ENCODE measurements at regions not wholly inside any gene's neighbourhood (a gene's known extent, or its start where the extent isn't known, plus 50 kb on each side); places are given as distances from the start of the nearest gene placed in this dataset.

GRCh38 chr7:54342458-54342857 is 199.7 kb upstream of the VSTM2A start:
- Histone ChIP-seq H3K4me3 (ENCODE audit: low read length) (no peak overlapping the region), H3K9me3 (ENCODE audit: control insufficient read depth, insufficient read depth, low read length) (no peaks in the 10 kb centered on the region), H3K27me3 (ENCODE audit: control insufficient read depth, insufficient read depth, low read length) (no peaks in the 10 kb centered on the region)

GRCh38 chr7:54343511-54343910 is 198.7 kb upstream of the VSTM2A start:
- Histone ChIP-seq H3K27ac (ENCODE audit: low read length) (no peak overlapping the region), H3K4me3 (ENCODE audit: low read length) (no peak overlapping the region), H3K36me3 (ENCODE audit: control insufficient read depth, insufficient read depth, low read length) (no peaks in the 10 kb centered on the region), H3K27me3 (ENCODE audit: control insufficient read depth, insufficient read depth, low read length) (no peaks in the 10 kb centered on the region), H3K4me1 (ENCODE audit: control insufficient read depth, insufficient read depth, low read length) (no peaks in the 10 kb centered on the region; the same call in 1 of the 2 replicates), H3K9me3 (ENCODE audit: control insufficient read depth, insufficient read depth, low read length) (no peaks in the 10 kb centered on the region)
- WGBS (ENCODE audit: insufficient coverage, insufficient read length): no CpG with 5 or more reads among the region's 9 CpGs
- DNase-seq (ENCODE audit: low read depth, low spot score): no peak

More at GRCh38 chr7:54342458-54342857, 199.7 kb upstream of the VSTM2A start:
- no peak for DNase-seq (ENCODE audit: low read depth, low spot score)
- no peaks in the 10 kb centered on the region; the same call in 1 of the 2 replicates for H3K4me1 ChIP-seq (ENCODE audit: control insufficient read depth, insufficient read depth, low read length)
- no peaks in the 10 kb centered on the region for H3K36me3 ChIP-seq (ENCODE audit: control insufficient read depth, insufficient read depth, low read length)
- no peak overlapping the region for H3K27ac ChIP-seq (ENCODE audit: low read length)

DNA sequence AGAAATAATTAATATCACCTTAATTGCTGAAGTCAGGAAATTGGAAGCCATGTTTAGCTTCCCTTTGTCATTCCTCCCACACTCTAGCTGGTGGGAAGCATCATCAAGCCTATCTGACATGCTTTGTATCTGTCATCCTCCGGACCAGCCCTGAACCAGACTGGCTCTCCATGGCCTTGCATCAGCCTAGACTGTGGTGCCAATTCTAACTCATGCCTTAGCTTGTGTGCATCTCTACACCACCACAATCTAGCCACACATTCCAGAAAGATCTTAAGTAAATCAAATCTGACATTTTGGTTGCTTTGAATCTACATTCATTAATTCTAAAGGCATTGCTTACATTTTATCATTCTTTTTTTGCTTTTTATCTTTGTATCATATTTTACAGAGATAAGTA is 196.4 kb upstream of the VSTM2A start:
- no CpG with 5 or more reads among the region's 1 CpG for WGBS (ENCODE audit: insufficient coverage, insufficient read length)
- H3K9me3 ChIP-seq (ENCODE audit: control insufficient read depth, insufficient read depth, low read length): no peaks in the 10 kb centered on the region
- H3K4me3 ChIP-seq (ENCODE audit: low read length): no peak overlapping the region
- H3K27me3 ChIP-seq (ENCODE audit: control insufficient read depth, insufficient read depth, low read length): no peaks in the 10 kb centered on the region
- no peaks in the 10 kb centered on the region; the same call in 1 of the 2 replicates for H3K4me1 ChIP-seq (ENCODE audit: control insufficient read depth, insufficient read depth, low read length)
- H3K36me3 ChIP-seq (ENCODE audit: control insufficient read depth, insufficient read depth, low read length): no peaks in the 10 kb centered on the region
- H3K27ac ChIP-seq (ENCODE audit: low read length): no peak overlapping the region
- no peak for DNase-seq (ENCODE audit: low read depth, low spot score)

DNA sequence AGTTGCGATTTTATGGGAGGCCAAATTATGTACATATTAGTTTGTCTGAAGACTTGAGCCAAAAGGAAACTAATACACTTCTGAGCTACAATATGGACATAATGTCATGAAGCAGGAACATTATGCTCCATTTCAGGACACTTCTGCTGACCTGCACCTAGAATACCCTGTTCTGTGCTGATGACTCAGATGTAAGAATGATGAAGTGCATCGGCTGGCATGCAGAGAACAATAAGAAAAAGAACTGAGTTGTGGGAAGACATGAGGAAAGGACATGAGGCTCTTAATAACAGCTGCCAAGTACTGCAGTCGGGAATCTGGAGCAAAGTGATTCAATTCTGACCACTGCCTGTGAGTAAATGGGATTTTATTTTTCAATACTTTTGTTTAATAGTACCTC is 192.9 kb upstream of the VSTM2A start:
- Histone ChIP-seq H3K27ac (ENCODE audit: low read length) (no peak overlapping the region), H3K4me1 (ENCODE audit: control insufficient read depth, insufficient read depth, low read length) (no peaks in the 10 kb centered on the region; the same call in 1 of the 2 replicates), H3K36me3 (ENCODE audit: control insufficient read depth, insufficient read depth, low read length) (no peaks in the 10 kb centered on the region), H3K4me3 (ENCODE audit: low read length) (no peak overlapping the region), H3K9me3 (ENCODE audit: control insufficient read depth, insufficient read depth, low read length) (no peaks in the 10 kb centered on the region), H3K27me3 (ENCODE audit: control insufficient read depth, insufficient read depth, low read length) (no peaks in the 10 kb centered on the region)
- WGBS (ENCODE audit: insufficient coverage, insufficient read length): no CpG with 5 or more reads among the region's 3 CpGs
- DNase-seq (ENCODE audit: low read depth, low spot score): no peak

DNA sequence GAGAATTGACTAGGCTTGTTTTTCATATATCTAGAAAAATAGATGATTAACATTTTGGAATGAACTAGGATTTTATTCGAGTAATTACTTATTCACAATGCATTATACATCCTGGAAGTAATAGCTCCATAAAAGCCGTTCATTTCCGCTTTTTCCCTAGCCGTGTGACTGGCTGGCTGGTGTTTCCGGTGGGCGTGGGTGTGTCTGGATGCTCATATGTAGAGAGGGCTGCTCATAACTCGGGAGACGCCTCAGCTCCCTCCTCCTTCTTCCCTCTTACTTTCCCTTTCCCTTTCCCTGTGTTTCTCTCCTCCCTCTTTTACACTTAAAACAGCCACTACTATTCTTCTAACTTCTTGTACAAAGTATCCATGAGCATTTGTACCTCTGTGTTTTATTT is 187.7 kb upstream of the VSTM2A start:
- Histone ChIP-seq H3K36me3 (ENCODE audit: control insufficient read depth, insufficient read depth, low read length) (no peaks in the 10 kb centered on the region), H3K9me3 (ENCODE audit: control insufficient read depth, insufficient read depth, low read length) (no peaks in the 10 kb centered on the region), H3K27ac (ENCODE audit: low read length) (no peak overlapping the region), H3K4me3 (ENCODE audit: low read length) (no peak overlapping the region), H3K4me1 (ENCODE audit: control insufficient read depth, insufficient read depth, low read length) (no peaks in the 10 kb centered on the region), H3K27me3 (ENCODE audit: control insufficient read depth, insufficient read depth, low read length) (no peaks in the 10 kb centered on the region)
- no CpG with 5 or more reads among the region's 8 CpGs for WGBS (ENCODE audit: insufficient coverage, insufficient read length)
- no peak for DNase-seq (ENCODE audit: low read depth, low spot score)

DNA sequence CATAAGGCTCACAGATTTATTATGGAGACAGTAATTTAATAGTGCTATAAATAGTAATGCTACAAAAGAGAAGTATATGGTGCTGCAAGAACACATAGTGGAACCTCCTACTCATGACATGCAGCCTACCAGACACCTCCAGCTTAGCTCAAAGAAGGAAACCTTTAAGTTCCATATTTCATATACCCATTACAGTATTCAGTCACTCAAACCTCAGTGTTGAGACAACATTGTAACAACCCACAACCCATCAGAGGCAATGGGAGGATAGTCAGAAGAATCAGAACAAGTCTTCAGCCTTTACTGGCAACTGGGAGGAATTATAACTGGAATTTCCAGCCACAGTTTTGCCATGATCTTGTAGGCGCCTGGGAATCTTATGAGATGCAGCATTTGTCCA is 186.3 kb upstream of the VSTM2A start:
- H3K4me1 ChIP-seq (ENCODE audit: control insufficient read depth, insufficient read depth, low read length): no peaks in the 10 kb centered on the region
- no peak for DNase-seq (ENCODE audit: low read depth, low spot score)
- H3K27ac ChIP-seq (ENCODE audit: low read length): no peak overlapping the region
- no peaks in the 10 kb centered on the region for H3K27me3 ChIP-seq (ENCODE audit: control insufficient read depth, insufficient read depth, low read length)
- H3K4me3 ChIP-seq (ENCODE audit: low read length): no peak overlapping the region
- no peaks in the 10 kb centered on the region for H3K9me3 ChIP-seq (ENCODE audit: control insufficient read depth, insufficient read depth, low read length)
- WGBS (ENCODE audit: insufficient coverage, insufficient read length): no CpG with 5 or more reads among the region's 1 CpG
- no peaks in the 10 kb centered on the region for H3K36me3 ChIP-seq (ENCODE audit: control insufficient read depth, insufficient read depth, low read length)

- Histone ChIP-seq H3K9me3 (ENCODE audit: control insufficient read depth, insufficient read depth, low read length) (no peaks in the 10 kb centered on the region), H3K4me3 (ENCODE audit: low read length) (no peak overlapping the region), H3K27ac (ENCODE audit: low read length) (no peak overlapping the region), H3K36me3 (ENCODE audit: control insufficient read depth, insufficient read depth, low read length) (no peaks in the 10 kb centered on the region), H3K4me1 (ENCODE audit: control insufficient read depth, insufficient read depth, low read length) (no peaks in the 10 kb centered on the region), H3K27me3 (ENCODE audit: control insufficient read depth, insufficient read depth, low read length) (no peaks in the 10 kb centered on the region)
- WGBS (ENCODE audit: insufficient coverage, insufficient read length): no CpG with 5 or more reads among the region's 6 CpGs
- DNase-seq (ENCODE audit: low read depth, low spot score): no peak
Observed at GRCh38 chr7:54360075-54360840, 181.9 kb upstream of the VSTM2A start.

DNA sequence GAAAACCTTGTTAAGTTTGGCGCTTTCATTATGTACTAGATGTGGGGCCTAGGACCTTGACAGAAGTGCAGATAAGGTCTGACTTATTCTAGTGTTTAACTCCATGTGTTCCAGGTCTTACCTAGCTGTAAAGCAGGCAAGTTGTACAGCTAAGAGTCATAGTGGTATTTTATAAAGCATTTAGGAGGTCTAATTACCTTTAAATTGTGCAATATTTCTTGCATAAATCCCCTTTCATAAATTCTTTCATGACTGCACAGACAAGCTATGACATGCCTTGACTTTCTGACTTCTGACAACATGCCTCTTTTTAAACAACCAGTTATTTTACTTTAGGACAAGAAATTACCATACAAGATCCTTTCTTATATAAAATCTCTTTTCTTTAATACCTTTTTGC is 151.6 kb upstream of the VSTM2A start:
- Histone ChIP-seq H3K27me3 (ENCODE audit: control insufficient read depth, insufficient read depth, low read length) (no peaks in the 10 kb centered on the region), H3K4me3 (ENCODE audit: low read length) (no peak overlapping the region), H3K9me3 (ENCODE audit: control insufficient read depth, insufficient read depth, low read length) (no peaks in the 10 kb centered on the region; the same call in 1 of the 2 replicates), H3K4me1 (ENCODE audit: control insufficient read depth, insufficient read depth, low read length) (no peaks in the 10 kb centered on the region), H3K27ac (ENCODE audit: low read length) (no peak overlapping the region), H3K36me3 (ENCODE audit: control insufficient read depth, insufficient read depth, low read length) (no peaks in the 10 kb centered on the region)
- no CpG with 5 or more reads among the region's 1 CpG for WGBS (ENCODE audit: insufficient coverage, insufficient read length)
- DNase-seq (ENCODE audit: low read depth, low spot score): no peak

DNA sequence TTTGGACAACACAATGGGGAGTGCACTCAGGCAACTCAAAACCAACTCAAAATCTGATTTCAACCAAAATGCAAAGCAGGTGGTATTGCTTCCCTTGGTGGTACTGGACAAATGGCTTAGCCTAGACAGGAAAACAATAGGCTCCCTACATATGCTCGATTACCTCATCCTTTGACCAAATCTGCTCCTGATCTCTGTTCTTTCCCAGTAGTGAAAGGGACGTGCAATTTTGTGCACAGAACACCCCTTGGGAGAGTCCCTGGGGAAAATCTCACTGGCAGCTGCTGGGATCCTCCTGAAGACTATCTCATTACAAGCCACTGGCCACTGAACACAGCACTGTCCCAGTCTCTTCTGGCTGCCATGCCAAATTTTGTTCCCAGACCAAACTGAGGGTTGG is 149.2 kb upstream of the VSTM2A start:
- no peak overlapping the region for H3K4me3 ChIP-seq (ENCODE audit: low read length)
- no peaks in the 10 kb centered on the region for H3K27me3 ChIP-seq (ENCODE audit: control insufficient read depth, insufficient read depth, low read length)
- H3K9me3 ChIP-seq (ENCODE audit: control insufficient read depth, insufficient read depth, low read length): no peaks in the 10 kb centered on the region
- no peaks in the 10 kb centered on the region for H3K4me1 ChIP-seq (ENCODE audit: control insufficient read depth, insufficient read depth, low read length)
- DNase-seq (ENCODE audit: low read depth, low spot score): no peak
- no peak overlapping the region for H3K27ac ChIP-seq (ENCODE audit: low read length)
- no CpG with 5 or more reads among the region's 2 CpGs for WGBS (ENCODE audit: insufficient coverage, insufficient read length)
- H3K36me3 ChIP-seq (ENCODE audit: control insufficient read depth, insufficient read depth, low read length): no peaks in the 10 kb centered on the region

- no peaks in the 10 kb centered on the region for H3K4me1 ChIP-seq (ENCODE audit: control insufficient read depth, insufficient read depth, low read length)
- no peak overlapping the region for H3K4me3 ChIP-seq (ENCODE audit: low read length)
- WGBS (ENCODE audit: insufficient coverage, insufficient read length): no CpG with 5 or more reads among the region's 4 CpGs
- H3K27me3 ChIP-seq (ENCODE audit: control insufficient read depth, insufficient read depth, low read length): no peaks in the 10 kb centered on the region
- no peak overlapping the region for H3K27ac ChIP-seq (ENCODE audit: low read length)
- DNase-seq (ENCODE audit: low read depth, low spot score): no peak
- no peaks in the 10 kb centered on the region for H3K36me3 ChIP-seq (ENCODE audit: control insufficient read depth, insufficient read depth, low read length)
- no peaks in the 10 kb centered on the region for H3K9me3 ChIP-seq (ENCODE audit: control insufficient read depth, insufficient read depth, low read length)
Observed at GRCh38 chr7:54394834-54395233, 147.3 kb upstream of the VSTM2A start.
